GM21390 (cell line): ENCODE measurements at regions not wholly inside any gene's neighbourhood (a gene's known extent, or its start where the extent isn't known, plus 50 kb on each side); places are given as distances from the start of the nearest gene placed in this dataset.
"Not testable (repeated sequence)": the region's sequence is repeated elsewhere in the genome, so short reads cannot be mapped to it uniquely, and the experiment has no call there.

Experiments used
- ATAC-seq: cut with Tn5 transposase; IDR thresholded peaks from one replicate; pipeline ENCODE4 v1.9.1; 2021; ENCODE audit not compliant: unreplicated experiment

DNA sequence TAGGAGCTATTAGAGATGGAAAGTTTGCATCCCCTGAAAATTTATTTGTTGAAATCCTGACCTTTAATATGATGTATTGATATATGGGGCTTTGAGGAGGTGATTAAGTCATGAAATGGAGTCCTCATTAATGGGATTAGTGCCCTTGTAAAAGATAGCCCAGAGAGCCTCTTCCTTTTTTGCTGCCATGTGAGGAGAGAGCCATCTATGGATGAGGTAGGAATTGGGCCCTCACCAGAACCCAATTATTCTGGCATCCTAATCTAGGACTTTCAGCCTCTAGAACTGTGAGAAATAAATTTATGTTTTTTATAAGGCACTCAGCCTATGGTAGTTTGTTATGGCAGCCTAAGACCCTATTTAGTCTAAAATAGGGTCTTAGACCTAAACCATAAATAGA, 250.2 kb upstream of the SLITRK1 start:
- ATAC-seq, result no peak

DNA sequence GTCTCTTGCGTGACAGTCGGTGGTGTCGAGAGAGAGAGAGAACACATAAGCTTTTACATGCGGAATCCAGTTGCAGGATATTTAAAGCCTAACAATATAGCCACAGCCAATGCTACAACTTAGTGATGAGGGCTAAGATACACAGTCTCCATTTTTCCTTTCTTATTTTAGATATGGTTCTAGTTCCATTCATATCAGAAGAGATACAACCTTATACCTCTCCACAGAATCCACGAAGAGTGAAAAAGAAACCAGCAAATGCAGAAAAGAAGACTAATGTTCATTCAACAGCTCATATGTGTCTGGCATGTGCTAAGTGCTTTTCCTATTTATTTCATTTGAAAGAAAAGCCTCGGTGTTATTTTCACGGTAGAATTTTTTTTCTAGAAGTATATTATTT, 249.0 kb upstream of the SLITRK1 start:
- no peak for ATAC-seq

DNA sequence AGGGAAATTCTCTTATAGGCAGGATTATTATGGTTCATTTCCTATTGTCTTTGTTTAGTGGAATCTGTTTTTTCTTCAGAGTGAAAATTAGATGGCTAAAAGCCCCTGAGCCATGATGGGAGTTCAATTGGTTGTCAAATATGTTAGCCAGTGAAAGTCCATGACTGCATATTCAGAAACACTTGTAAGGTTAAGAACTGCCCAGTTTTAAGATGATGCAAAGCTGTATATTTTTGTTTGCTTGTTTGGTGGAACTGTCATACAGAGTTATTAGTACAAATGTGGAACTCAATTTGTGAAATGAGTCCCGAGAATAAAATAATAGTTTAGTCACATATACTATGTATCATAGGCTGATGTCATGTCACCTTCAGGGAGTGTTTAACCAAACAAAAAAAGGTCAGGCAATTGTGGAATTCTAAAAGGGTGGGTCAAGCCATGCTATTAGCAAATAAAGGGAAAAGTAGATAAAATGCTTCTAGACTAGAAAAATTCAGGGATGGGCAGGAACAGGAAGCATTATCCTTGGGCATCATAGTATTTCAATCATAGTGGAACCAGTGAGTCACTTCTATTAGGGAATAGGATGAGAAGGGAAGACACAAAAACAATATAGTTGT, 248.3 kb upstream of the SLITRK1 start:
- no peak for ATAC-seq

DNA sequence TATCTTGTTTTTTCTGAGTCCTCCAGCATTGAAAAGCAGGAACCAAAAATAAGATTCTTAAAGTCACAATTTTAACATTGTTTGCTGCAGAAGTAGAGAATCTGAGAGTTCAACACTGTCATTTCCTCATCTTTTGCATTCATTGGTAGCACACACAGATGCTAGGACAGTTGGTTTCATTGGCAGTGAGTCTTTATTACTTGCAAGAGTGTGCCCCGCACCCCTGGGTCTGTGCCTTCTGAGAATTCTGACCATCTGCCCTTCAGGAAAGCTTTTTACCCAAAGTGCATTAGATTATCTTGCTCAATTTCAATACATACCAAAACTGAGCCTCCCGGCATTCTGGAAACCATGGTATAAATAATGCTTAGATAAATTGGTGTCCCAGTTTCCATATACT, 247.7 kb upstream of the SLITRK1 start:
- ATAC-seq, result no peak

GRCh38 chr13:84127597-84128128, 245.4 kb upstream of the SLITRK1 start:
- ATAC-seq, result no peak

DNA sequence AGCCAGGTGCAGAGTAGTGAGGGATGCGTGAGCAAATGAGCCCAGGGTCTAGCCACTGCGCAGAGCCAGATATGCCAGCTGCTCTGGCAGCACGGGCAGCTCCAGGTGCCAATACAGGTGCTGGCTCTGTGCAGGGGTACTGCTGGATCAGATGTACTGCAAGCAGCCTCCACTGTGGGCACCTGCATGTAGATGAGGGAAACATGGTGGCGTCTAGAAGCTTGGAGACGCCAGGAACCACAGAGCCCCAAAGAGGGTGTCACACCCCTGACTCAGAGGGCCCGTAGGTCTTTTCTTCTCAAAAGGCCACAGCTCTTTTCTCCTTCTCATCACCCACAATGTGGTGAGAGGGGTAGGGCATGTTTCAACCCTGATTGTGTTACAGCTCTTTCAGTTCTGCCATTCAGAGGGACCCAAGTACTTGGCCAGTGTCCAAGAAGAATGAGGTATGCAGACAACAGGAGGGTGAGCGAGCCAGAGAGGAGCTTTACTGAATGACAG, 244.4 kb upstream of the SLITRK1 start:
- no peak for ATAC-seq

- ATAC-seq, result no peak
These were observed 239.2 kb upstream of the SLITRK1 start for GRCh38 chr13:84121456-84121855.

DNA sequence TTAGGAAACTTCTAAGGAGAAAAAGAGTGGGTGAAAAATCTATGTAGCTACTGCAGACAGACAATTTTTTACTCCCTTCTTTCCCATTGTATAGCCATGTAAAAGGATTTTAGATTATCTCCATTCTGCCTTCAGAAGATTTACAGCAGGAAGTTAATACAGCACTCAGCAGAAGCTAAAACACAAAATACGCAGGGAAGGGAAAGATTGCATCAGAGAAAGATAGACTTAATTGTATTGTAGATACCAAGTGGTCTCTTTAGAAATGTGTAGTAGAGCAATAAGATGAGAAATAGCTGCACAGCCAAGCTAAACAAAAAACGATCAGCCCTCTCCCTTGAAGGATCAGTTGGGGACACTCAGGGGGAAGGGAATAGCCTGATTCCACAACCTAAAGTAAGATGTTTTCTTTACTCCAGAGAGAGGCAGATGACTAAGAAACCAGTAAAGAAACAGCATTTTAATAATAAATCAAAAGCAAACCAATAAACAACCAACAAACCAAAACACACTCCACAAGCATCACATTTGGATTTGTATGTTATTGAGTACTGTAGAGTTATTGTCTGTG, 236.7 kb upstream of the SLITRK1 start:
- no peak for ATAC-seq

DNA sequence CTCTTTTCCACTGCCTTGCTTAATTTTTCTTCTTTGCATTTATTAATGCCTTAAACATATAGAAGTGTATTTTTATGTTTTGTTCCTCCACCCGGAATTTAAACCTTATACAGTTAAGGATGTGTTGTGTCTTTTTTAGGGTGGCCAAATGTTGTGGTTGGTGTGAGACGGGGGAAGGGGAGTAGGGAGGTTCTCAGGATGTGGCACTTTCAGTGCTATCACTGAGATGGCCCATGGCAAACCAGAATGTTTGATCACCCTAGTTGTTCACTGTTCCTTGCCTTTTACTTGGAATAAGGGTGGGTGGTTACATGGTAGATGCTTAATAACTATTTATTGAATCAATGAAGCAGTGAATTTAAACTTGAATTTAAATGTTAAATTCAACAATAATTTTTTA, 216.0 kb upstream of the SLITRK1 start:
- ATAC-seq, result no peak

DNA sequence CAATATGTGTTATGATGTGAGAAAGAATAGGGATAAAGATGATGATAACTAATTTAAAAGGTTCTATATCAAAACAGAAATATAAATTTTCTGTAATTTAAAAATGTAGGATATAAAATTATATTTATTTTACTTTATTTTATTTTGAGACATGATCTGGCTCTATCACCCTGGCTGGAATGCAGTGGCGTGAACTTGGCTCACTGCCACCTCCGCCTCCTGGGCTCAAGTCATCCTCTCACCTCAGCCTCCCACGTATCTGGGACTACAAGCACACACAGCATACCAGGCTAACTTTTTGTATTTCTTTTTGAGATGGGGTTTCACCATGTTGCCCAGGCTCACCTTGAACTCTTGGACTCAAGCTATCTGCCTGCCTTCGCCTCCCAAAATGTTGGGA, 214.9 kb upstream of the SLITRK1 start:
- no peak for ATAC-seq

GRCh38 chr13:84096216-84096615, 213.9 kb upstream of the SLITRK1 start:
- no peak for ATAC-seq

DNA sequence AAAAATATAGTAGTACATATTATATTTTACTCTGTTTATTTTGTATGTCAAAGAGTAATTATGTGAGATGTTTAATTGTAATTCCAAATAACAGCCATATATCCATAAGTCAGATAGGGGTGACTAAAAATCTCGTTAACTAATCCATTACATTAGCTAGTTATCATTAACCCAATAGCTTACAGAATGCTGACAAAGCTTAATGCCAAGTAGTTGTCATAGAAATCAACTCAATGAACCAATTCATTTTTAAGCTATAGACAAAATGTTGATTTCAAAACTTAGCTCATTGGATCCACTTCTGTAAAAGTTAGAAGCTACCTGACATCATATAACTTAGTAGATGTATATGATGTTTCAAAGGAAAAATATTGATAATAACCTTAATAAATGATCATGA, 206.7 kb upstream of the SLITRK1 start:
- no peak for ATAC-seq

DNA sequence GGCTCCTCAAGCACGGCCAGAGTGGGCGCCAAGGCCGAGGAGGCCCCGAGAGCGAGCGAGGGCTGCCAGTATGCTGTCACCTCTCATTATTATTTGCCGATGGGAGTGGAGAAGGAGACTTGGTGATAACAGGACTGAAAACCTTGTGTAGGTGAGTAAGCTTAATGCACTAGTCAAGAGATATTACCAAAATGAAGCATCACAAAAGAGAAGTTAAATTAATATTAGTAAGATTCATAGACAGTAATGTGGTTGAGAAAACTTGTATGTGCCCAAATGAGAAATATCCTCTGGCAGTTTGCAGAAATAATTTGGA, 204.5 kb upstream of the SLITRK1 start:
- ATAC-seq, result no peak

GRCh38 chr13:84086098-84086846, 204.0 kb upstream of the SLITRK1 start:
- ATAC-seq, result not testable (repeated sequence)

DNA sequence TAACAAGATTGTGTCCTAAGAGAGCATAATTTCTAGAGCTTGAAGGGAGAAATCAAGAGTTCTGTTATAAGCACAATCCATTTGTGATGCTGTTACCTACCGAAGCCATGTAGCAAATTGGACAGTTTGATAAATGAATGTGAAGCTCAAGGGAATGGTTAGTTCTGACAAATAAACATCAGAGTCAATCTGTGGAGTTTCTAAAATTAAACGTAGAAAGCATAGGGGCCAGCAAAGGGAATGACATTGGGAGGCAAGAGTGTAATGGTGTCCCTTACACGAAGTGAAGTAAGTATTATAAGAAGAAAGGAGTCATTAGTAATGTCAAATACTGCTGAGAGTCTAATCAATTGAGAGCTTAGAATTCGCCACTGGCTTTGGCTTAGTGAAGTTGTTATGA, 200.2 kb upstream of the SLITRK1 start:
- no peak for ATAC-seq

DNA sequence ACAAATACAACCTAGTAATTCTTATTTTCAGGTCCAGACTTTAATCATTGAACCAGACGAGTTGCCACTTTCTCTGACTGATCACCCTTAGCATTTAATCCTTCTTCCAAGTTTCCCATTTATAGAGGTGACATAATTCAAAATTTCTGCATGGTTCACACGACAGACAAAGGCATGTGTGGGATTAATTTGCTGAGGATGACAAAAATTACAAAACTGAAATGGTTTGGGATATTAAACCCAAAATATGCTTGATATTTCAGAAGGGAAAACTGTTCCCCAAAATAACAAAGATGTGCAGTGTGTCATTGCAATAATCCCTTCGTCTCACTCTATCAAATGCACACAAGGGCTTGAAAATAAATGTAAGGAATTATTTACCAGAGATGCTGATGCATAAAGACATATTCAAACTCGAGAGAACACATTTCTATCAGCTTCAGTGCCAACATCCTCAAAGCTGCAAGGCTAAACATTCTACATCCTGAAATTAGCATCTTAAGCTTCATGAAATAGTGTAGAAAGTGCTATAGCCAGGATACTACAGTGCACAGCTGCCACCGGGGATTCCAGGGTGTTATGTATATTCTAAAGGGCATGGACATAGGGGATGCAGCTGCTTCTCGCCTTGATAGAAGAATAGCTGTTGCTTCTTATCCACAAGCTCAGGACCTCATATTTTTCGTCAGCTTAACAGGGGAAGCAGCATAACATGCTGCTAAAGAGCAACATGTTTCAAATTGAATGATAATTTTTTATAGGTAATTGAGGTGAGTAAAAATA, 198.7 kb upstream of the SLITRK1 start:
- ATAC-seq, result no peak

GRCh38 chr13:84077271-84077670, 195.0 kb upstream of the SLITRK1 start:
- ATAC-seq, result no peak

DNA sequence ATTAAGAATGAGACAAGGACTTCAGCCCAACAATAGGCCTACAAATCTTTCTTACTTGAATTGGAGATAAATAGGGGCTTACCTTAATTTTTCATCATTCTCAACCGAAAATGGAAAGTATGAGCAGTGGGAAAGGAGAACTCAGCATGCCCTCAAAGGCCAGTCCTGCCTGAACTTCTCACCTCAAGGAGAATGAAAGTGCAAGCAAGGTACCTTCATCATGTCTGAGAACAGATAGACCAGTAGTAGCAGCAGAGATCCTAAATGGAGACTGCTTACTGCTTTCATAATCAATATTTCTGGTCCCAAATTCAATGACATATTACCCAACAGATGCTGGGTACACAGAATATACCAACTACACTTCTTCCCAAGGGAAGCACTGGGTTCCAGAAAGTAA, 194.0 kb upstream of the SLITRK1 start:
- no peak for ATAC-seq

DNA sequence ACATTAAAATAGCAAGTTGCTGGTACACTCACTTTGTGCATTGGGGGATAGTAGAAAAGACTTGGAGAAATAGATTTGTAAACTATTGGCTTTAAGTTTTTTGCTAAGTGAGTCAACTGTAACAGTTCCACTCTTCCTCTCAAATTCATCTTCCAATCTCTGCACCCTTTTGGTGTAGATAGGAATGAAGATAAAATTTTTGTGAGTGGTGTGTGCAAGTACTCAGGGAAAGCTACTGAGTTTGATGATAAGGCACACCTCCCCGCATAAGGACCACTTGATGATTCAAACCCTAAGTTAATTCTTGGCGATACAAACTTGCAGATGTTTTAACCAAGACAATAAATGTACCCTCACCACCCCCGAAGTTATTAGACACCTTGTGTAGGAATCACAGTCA, 168.3 kb upstream of the SLITRK1 start:
- no peak for ATAC-seq

GRCh38 chr13:84049443-84050219, 167.4 kb upstream of the SLITRK1 start:
- ATAC-seq, result no peak

GRCh38 chr13:84044805-84045204, 162.5 kb upstream of the SLITRK1 start:
- no peak for ATAC-seq
